DOHH2 (cell line): ENCODE measurements at regions not wholly inside any gene's neighbourhood (a gene's known extent, or its start where the extent isn't known, plus 50 kb on each side); places are given as distances from the start of the nearest gene placed in this dataset.

Experiments
- CTCF ChIP-seq: fragments of 200-600 bp; sonication (generic); IDR thresholded peaks from one replicate; pipeline ENCODE4 v1.5.1; 2014; ENCODE audit warnings: antibody characterized with exemption, mild to moderate bottlenecking, low read depth, low read length; ENCODE audit not compliant: poor library complexity, severe bottlenecking
- EZH2phosphoT487 ChIP-seq: fragments of 200-600 bp; sonication (generic); IDR thresholded peaks from 2 replicates; pipeline ENCODE4 v1.6.1; 2017; ENCODE audit warnings: borderline replicate concordance, mild to moderate bottlenecking, antibody characterized with exemption, low read length, moderate library complexity, mixed read lengths

- TF ChIP-seq CTCF (no peak), EZH2phosphoT487 (no peak)
These were observed 459.1 kb upstream of the CITED2 start for GRCh38 chr6:139833592-139833991.
